Hematopoietic multipotent progenitor cell treated with erythropoietin and hydrocortisone succinate and interleukin-3 and kit ligand, for 17 days (in vitro differentiated cells): ENCODE measurements at regions not wholly inside any gene's neighbourhood (a gene's known extent, or its start where the extent isn't known, plus 50 kb on each side); places are given as distances from the start of the nearest gene placed in this dataset.
"Not testable (repeated sequence)": the region's sequence is repeated elsewhere in the genome, so short reads cannot be mapped to it uniquely, and the experiment has no call there.

Source experiments
- DNase-seq: peaks from one replicate; pipeline ENCODE4 v3.0.0-alpha.2; 2015; ENCODE audit warnings: low spot score

DNA sequence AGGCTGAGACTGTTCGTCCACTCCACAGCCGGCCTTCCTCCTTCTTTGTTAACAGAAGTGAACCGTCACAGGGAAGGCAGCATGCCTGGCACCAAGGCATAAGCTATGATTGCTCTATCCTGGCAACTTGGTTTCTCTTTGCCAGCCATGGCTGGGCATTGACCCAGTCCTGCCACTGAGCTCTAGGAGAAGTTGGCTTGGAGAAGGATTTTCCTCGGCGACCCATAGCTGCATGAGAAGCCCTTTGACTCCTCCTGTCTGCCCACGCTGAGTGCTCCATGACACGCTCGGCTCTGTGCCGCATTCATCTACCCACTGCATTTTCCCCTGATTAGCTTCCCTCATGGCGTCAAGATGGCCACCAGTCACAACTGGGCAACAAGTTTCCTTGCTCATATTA, 111.8 kb upstream of the EXOC2 start:
- DNase-seq = no peak

GRCh38 chr6:804317-804716, 111.4 kb upstream of the EXOC2 start:
- no peak for DNase-seq

- DNase-seq = no peak
Observed at GRCh38 chr6:803191-803977, 110.4 kb upstream of the EXOC2 start.

GRCh38 chr6:802701-803100, 109.8 kb upstream of the EXOC2 start:
- DNase-seq = no peak

DNA sequence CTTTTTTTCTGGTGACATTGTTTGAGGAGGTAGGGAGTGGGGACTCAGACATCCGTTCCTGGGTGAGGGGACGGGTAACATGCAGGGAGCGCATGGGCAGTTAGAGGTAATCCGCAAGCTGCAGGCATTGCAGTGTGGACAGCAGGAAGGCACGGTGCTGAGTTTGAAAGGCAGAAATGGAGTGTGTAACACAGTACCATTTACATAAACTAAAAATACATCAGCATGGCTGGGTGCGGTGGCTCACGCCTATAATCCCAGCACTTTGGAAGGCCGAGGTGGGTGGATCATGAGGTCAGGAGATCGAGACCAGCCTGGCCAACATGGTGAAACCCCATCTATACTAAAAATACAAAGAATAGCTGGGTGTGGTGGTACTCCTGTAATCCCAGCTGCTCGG, 109.3 kb upstream of the EXOC2 start:
- DNase-seq = not testable (repeated sequence)

DNA sequence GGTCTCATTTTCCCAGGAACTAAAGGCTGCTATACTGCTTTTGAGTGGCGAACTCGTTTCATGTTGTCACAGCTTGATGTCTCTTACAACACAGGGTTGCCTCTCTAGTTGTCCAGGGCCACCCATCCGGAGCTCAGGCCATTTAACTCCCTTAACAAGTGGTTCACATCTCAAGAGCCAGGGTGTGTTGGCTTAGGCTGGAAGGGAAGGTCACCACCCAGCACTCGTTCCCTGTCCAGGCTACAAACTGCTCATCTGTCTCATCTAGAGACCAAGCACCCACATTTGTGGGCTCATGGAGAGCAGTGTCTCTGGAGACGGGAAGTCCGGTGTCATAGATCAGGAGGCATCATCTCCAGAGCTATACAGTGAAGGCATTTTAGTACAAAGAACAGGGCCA, 106.8 kb upstream of the EXOC2 start:
- DNase-seq = no peak

GRCh38 chr6:797479-798077, 104.6 kb upstream of the EXOC2 start:
- DNase-seq = no peak

DNA sequence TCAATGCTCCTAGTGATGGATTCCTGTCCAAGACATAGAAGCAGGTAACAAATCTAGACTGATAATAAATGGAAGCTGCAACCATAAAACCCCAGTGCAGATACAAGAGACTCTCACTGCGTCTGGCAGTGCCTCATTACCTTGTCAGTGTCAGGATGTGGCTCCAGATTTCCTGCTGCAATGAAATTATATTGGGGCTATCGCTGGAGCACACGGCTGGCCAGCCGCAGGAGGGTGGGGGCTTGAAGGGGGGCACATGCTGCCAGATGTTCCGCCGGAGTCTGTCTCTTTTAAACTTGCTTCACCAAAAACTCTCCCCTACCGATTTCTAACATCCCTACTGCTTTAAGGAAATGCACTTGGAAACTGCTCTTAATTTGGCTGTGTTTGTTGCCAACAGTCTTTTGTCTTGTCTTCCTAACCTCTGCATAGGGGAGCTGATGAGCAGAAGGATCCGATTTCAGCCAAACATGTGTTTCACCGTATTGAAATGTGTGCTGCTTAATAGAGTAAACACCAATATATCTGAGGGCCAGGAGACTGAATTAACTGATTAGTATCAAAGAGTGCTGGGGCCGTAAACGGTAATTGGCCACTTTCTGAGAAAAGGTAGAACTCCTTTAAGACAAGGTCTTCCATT, 102.2 kb upstream of the EXOC2 start:
- DNase-seq = no peak

- no peak for DNase-seq
Observed at GRCh38 chr6:793261-793660, 100.3 kb upstream of the EXOC2 start.

DNA sequence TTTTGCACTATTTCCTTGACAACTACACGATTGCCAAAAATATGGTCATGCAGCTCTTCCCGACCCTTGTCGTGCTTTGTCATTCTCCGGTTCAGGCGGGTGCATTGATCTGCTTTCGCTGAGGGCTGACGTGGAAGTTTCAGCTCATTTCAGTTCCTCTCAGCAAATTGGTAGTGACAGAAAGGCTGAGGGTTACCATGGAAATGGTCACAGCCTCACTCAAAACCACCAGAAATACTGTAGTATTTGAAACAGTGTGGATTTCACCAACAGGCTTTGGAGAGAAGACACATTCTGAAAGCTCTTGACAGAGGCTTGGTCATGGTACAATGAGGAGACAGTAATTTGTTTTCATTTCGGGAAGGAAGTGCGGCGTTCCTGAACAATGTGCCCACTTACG, 99.7 kb upstream of the EXOC2 start:
- DNase-seq = no peak

DNA sequence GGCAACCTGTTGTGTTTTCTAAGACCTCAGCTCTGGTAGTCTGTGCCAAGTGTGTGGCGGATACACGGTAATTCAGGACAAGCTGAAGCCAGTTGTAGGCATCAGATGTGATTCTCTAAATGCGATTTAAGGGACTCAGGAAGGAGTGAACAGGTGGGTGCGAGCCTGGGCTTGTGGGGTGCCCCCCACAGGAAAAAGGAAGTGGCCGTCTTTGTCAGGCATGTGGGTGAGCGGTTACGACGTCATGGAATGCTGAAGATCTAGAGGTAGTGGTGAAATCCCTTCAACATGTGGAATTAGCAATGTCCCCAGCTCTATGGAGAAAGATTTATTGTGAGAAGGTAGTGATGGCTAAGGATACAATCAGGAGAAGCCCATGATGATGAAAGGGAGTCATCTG, 95.1 kb upstream of the EXOC2 start:
- DNase-seq = no peak

GRCh38 chr6:786946-787763, 94.2 kb upstream of the EXOC2 start:
- no peak for DNase-seq

GRCh38 chr6:783966-784735, 91.2 kb upstream of the EXOC2 start:
- no peak for DNase-seq

GRCh38 chr6:782141-782540, 89.2 kb upstream of the EXOC2 start:
- DNase-seq = no peak

GRCh38 chr6:781350-781961, 88.5 kb upstream of the EXOC2 start:
- DNase-seq = no peak

DNA sequence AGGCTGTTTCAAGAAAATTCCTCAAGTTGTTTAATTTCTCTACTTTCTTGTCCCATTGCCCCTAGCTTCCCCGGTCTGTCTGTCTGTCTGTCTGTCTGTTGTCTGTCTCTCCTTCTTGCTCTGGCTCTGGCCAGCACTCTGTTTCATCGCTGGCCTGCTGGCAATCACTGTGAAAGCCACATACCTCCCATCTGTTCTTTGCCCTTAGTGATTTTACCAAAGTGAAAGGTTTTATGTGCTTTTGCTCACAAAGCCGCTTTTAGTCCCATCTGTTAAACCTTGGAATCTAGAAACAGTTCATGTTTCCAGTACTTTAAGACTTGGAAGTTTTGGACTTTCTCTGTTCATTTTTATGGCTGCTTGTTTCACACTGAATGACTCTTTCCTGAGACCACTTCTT, 87.8 kb upstream of the EXOC2 start:
- DNase-seq = no peak

- DNase-seq = no peak
Observed at GRCh38 chr6:776951-777350, 84.0 kb upstream of the EXOC2 start.

- no peak for DNase-seq
Observed at GRCh38 chr6:776528-776931, 83.6 kb upstream of the EXOC2 start.

- no peak for DNase-seq
Observed at GRCh38 chr6:775863-776262, 82.9 kb upstream of the EXOC2 start.

- not testable (repeated sequence) for DNase-seq
Observed at GRCh38 chr6:771683-772082, 78.7 kb upstream of the EXOC2 start.

DNA sequence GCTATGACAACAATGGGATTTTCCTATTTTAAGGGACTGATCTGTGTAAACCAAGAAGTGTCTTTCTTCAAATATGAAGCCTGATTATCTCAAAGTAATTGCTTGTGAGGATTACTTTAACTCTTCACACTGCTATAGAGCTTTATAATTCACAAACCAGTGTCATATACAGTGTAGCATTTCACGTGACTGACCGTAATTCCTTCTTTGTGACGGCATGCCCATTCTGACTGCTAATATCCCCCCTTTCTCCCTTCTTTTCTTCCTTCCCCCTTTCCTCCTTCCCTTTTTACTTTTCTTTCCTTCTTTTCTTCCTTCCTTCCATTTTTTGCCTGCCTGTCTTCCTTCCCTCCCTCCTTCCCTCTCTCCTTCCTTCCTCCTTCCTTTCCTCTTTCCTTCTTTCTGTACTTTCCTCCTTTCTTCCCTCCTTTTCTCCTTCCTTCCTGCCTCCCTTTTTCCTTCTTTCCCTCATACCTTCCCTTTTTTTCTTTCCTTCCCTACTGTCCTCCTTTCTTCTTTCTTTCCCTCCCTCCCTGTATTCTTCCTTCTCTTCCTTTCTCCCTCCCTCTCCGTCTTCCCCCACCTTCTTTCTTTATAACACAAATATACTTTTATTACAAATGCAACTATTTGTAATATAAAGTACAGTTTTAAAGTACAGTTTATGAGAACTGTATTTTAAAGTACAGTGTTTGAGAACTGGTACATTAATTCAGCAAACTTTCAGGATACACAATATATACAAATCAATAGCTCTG, 75.0 kb upstream of the EXOC2 start:
- DNase-seq = no peak
